ENCODE measurements at regions not wholly inside any gene's neighbourhood (a gene's known extent, or its start where the extent isn't known, plus 50 kb on each side); places are given as distances from the start of the nearest gene placed in this dataset.

DNA sequence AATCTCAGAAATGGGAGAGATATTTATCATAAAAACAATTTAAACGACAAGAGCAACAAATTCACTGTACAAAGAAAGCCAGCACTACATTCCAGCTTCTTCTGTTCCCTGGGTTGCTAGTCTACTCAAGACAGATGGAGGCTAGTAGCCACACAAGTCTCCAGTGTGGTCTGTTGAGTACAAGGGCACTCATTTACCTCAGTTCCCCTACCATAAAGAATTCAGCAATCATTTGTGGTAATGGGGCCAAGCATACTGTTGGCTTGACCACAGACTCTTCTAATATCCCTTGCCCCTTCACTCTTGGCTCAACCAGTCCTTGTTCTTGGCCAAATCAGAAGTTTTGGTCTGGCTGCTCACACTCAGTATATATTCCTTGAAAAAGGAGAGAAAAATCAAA is 212.3 kb downstream of the COX18 start:
- TF ChIP-seq EZH2phosphoT487 (IDR thresholded peaks at IDR 0.05; ENCODE audit: insufficient read depth, low read depth) (no peak), EZH2 (IDR thresholded peaks at IDR 0.05; ENCODE audit: insufficient read depth, poor library complexity, severe bottlenecking) (no peak)
